Ectodermal cell (in vitro differentiated cells): ENCODE measurements at regions not wholly inside any gene's neighbourhood (a gene's known extent, or its start where the extent isn't known, plus 50 kb on each side); places are given as distances from the start of the nearest gene placed in this dataset.

Experiments
- H3K27ac ChIP-seq: 2 replicates; pipeline ENCODE4 v1.7.0; 2013; ENCODE audit warnings: mild to moderate bottlenecking, low read depth, low read length; ENCODE audit not compliant: insufficient read depth, poor library complexity, severe bottlenecking
- H3K27me3 ChIP-seq: 2 replicates; pipeline ENCODE4 v1.7.0; 2013; ENCODE audit warnings: mild to moderate bottlenecking, low read length; ENCODE audit not compliant: insufficient read depth, control insufficient read depth, poor library complexity, severe bottlenecking
- H3K36me3 ChIP-seq: one replicate; pipeline ENCODE4 v1.7.0; 2013; ENCODE audit warnings: low read length; ENCODE audit not compliant: control insufficient read depth, insufficient read depth
- H3K4me1 ChIP-seq: one replicate; pipeline ENCODE4 v1.7.0; 2013; ENCODE audit warnings: low read length; ENCODE audit not compliant: control insufficient read depth, insufficient read depth
- H3K4me3 ChIP-seq: 2 replicates; pipeline ENCODE4 v1.7.0; 2013; ENCODE audit warnings: low read depth, low read length, control low read depth; ENCODE audit not compliant: insufficient read depth
- H3K9me3 ChIP-seq: 2 replicates; pipeline ENCODE4 v1.7.0; 2013; ENCODE audit warnings: mild to moderate bottlenecking, low read length, moderate library complexity; ENCODE audit not compliant: control insufficient read depth
- WGBS, 2 experiments: methylation state at CpG; one replicate each; pipeline ENCODE4 v1.1.7; 2013; ENCODE audit warnings: missing lambda C conversion rate in 2 of 2; 5-methylcytosine and 5-hydroxymethylcytosine counted together

DNA sequence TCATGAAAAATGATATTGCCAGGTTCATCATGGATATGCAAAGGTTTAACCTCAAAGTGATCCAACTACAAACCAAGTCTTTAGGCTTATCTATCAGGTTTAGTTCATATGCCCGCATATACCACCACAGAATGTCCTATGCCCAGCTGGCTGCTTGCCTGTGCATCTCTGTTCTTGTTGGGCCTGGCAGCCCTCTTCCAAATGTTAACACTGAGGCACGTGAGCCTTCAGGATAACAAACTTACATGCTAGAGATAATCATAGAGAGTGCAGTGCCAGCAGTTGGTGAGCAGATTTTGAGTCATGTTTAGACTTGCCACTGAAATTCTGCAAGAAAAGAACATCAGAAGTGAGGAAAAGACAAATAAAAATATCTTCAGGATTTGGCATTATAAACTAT is 607.9 kb upstream of the TMPRSS15 start:
- 83 to 95% methylated on average over 2 of the region's 2 CpGs for WGBS, 2 experiments

DNA sequence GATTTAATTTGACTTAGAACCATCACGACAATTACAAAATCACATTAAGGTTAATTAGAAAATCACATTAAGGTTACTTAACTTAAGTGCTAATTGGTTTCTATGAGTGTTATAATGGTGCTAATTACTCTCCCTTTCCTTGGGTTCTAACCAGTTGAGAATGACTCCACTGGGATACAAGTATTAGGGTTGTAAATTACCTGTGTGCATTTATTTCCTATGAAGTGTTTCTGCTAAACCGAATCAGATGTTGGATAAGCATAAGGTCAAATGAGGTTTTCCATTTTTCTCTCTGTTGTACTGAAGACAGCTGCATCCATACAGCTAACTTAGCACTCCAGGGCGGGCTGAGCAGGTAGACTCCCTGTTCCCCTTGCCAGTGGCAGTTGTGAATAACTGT is 610.3 kb upstream of the TMPRSS15 start:
- WGBS, 2 experiments: 91 to 97% methylated on average over 2 of the region's 3 CpGs
- Histone ChIP-seq H3K27me3 (no peaks in the 10 kb centered on the region), H3K4me1 (no peaks in the 10 kb centered on the region), H3K27ac (no peak overlapping the region), H3K9me3 (no peaks in the 10 kb centered on the region), H3K36me3 (no peaks in the 10 kb centered on the region), H3K4me3 (no peak overlapping the region)

More for the DNA sequence above, 607.9 kb upstream of the TMPRSS15 start:
- Histone ChIP-seq H3K4me1 (no peaks in the 10 kb centered on the region), H3K36me3 (no peaks in the 10 kb centered on the region), H3K27ac (no peak overlapping the region), H3K27me3 (no peaks in the 10 kb centered on the region), H3K4me3 (no peak overlapping the region), H3K9me3 (no peaks in the 10 kb centered on the region)

DNA sequence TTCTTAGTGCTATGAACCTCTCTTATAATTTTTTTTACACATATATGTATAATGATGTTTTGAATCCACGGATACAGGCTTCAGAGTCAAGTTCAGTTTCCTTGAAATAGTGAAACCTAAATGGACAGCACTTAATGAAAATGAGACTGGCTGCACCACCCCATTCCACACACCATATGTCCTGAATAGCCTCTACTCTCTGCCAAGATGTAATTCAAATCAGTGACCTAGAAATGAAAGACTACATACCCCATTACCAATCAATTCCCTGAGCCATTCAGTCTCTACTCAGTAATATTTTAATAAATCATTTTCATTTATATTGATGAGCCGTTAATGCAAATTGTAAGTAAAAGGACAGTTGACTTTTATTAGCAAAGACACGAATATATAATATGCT is 614.9 kb upstream of the TMPRSS15 start:
- H3K36me3 ChIP-seq: no peaks in the 10 kb centered on the region
- H3K9me3 ChIP-seq: no peaks in the 10 kb centered on the region
- H3K27ac ChIP-seq: no peak overlapping the region
- H3K4me3 ChIP-seq: no peak overlapping the region
- no peaks in the 10 kb centered on the region for H3K27me3 ChIP-seq
- 85 to 100% methylated on average over 1 to 2 of the region's 3 CpGs for WGBS, 2 experiments
- H3K4me1 ChIP-seq: no peaks in the 10 kb centered on the region

DNA sequence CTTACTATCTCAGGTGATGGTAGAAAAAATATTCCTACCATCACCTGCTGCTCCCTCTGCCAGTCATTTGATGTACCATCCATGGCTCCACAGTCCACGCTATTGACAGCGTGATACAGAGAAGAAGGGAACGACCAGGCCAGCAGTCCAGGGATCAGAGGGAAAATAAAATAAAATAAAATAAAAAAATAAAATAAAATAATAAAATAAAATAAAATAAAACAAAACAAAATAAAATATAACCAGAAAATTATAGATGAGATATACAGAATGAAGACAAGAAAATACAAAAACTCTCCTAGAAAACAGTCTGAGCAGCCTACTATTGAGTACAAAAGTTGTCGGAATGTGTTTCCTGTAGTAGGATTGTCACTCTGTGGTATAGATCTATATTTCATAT is 619.4 kb upstream of the TMPRSS15 start:
- H3K4me3 ChIP-seq: no peak overlapping the region
- 96 to 100% methylated on average over 2 of the region's 4 CpGs for WGBS, 2 experiments
- no peaks in the 10 kb centered on the region for H3K9me3 ChIP-seq

DNA sequence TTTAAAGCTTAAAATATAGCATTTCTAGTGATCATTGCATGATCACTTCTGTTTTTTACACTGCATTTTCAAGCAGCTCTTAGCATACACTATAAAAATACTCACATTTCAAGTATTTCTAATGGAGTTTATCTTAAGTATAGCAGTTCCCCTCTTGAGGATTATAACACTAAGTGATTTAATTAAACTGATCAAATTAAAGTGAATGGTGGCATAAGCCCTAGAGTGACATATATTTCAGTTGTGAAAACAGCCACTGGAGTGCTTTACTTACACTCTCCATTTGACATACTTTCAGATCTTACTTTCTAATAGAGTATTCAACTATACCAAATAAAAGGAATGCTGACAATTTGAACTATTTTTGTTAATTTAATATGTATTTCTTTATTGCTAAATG is 623.3 kb upstream of the TMPRSS15 start:
- Histone ChIP-seq H3K27ac (no peak overlapping the region), H3K36me3 (no peaks in the 10 kb centered on the region), H3K4me3 (no peak overlapping the region), H3K4me1 (no peaks in the 10 kb centered on the region), H3K9me3 (no peaks in the 10 kb centered on the region), H3K27me3 (no peaks in the 10 kb centered on the region)

More for the DNA sequence above, 619.4 kb upstream of the TMPRSS15 start:
- Histone ChIP-seq H3K4me1 (no peaks in the 10 kb centered on the region), H3K27me3 (no peaks in the 10 kb centered on the region), H3K36me3 (no peaks in the 10 kb centered on the region), H3K27ac (no peak overlapping the region)

DNA sequence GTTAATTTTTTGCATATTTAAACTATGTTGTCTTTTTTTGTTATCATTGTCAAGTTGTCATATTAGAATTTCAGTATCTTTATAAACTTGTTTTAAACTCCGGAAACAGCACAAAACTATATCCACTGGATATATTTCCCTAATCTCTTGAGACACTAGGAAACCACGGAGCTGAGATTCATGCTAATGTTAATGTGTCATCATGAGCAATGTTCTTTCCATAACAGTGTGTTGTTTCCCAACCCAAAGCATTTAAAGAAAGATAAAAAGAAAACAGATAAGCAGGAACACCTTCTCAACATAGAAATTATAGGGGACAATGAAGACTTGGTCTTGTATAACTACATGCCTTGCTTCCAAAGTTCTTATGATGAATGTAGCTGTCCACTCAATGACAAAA is 626.2 kb upstream of the TMPRSS15 start:
- no peak overlapping the region for H3K4me3 ChIP-seq
- H3K27ac ChIP-seq: no peak overlapping the region
- no peaks in the 10 kb centered on the region for H3K4me1 ChIP-seq
- H3K27me3 ChIP-seq: no peaks in the 10 kb centered on the region
- H3K36me3 ChIP-seq: no peaks in the 10 kb centered on the region
- no peaks in the 10 kb centered on the region for H3K9me3 ChIP-seq
- 88 to 100% methylated on average over 1 to 2 of the region's 2 CpGs for WGBS, 2 experiments

DNA sequence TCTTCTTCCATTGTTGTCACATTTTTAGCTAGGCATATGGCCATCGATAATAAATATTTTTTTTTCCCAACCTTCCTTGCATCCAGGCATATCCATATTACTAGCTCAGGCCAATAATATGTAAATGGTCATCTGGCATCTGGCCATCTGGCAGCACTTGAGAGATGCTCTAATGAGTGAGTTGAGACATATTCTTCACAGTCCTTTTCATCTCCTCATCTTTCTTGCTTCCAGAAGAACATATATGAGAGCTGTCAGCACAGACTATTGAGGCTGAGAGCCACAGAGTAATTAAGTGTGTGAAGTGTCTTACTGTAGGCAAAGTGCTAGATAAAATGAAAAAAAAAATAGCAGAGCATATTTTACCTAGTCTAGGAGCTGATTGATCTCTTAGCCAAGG is 628.4 kb upstream of the TMPRSS15 start:
- H3K9me3 ChIP-seq: no peaks in the 10 kb centered on the region
- H3K4me1 ChIP-seq: no peaks in the 10 kb centered on the region
- no peak overlapping the region for H3K27ac ChIP-seq
- no peak overlapping the region for H3K4me3 ChIP-seq
- no peaks in the 10 kb centered on the region for H3K27me3 ChIP-seq
- no peaks in the 10 kb centered on the region for H3K36me3 ChIP-seq
- WGBS, 2 experiments: 94 to 100% methylated on average over 1 of the region's 1 CpG

DNA sequence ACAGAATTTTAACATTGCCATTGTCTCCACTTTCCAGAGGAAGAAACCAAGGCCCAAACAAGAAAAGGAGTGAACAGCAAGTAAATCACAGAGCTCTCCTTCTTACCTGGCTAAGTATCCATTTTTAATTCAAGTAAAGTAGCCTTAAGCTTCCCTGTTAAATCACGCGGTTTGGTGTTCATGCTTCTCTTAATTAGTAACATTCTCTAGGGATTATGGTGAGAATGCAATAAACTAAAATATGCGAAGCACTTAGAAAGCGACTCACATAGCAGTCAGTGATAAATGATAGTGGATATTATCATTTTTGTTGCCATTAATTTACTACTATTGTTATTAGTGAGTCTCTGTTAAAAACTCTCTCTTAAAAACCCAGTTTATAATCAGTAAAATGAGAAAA is 630.5 kb upstream of the TMPRSS15 start:
- Histone ChIP-seq H3K9me3 (no peaks in the 10 kb centered on the region), H3K4me3 (no peak overlapping the region), H3K27me3 (no peaks in the 10 kb centered on the region), H3K36me3 (no peaks in the 10 kb centered on the region), H3K4me1 (no peaks in the 10 kb centered on the region), H3K27ac (no peak overlapping the region)
- WGBS, 2 experiments: 96% methylated on average over 4 of the region's 4 CpGs; no CpG with 5 or more reads in 1 of the 2 experiments

DNA sequence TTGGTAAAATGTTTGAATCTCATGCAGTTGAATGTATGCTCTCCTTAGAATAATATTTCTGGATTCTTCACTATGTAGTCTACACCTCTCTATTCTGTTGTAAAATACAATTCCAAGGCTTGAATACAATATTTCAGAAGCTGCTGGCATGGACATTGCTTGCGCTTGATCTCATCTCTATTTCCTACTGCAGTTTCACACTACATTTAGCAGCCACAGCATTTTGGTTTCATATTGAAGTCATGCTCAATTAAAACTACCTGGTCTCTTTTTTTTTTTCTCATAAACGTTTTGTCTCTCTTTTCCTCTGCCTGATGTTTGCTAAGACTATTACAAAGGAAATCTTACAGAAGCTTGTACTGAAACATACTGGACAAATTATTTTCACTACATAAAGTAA is 631.0 kb upstream of the TMPRSS15 start:
- no peaks in the 10 kb centered on the region for H3K27me3 ChIP-seq
- no peak overlapping the region for H3K27ac ChIP-seq
- H3K36me3 ChIP-seq: no peaks in the 10 kb centered on the region
- H3K4me1 ChIP-seq: no peaks in the 10 kb centered on the region
- WGBS, 2 experiments: 78 to 83% methylated on average over 2 of the region's 2 CpGs
- H3K4me3 ChIP-seq: no peak overlapping the region
- no peaks in the 10 kb centered on the region for H3K9me3 ChIP-seq

DNA sequence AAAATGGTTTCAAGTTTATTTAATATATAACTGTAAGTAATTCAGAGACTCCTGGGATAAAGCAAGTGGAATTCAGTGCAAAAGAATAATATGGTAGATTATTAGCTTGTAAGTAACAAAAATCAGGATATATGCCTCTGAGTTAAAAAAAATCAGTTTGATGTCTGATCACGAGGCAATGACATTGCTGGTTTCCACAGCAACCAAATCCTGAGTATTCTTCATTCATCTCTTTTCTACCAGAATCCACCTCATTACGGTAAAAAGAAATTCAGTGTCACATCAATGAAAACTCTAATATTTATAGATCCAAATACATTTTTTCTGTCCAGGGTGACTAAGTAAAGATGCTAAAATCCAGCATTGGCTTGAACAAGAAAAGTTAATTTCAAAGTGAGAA is 642.3 kb upstream of the TMPRSS15 start:
- Histone ChIP-seq H3K9me3 (no peaks in the 10 kb centered on the region), H3K4me3 (no peak overlapping the region), H3K27me3 (no peaks in the 10 kb centered on the region), H3K27ac (no peak overlapping the region), H3K36me3 (no peaks in the 10 kb centered on the region), H3K4me1 (no peaks in the 10 kb centered on the region)
- WGBS, 2 experiments: 39% methylated on average over 2 of the region's 2 CpGs

DNA sequence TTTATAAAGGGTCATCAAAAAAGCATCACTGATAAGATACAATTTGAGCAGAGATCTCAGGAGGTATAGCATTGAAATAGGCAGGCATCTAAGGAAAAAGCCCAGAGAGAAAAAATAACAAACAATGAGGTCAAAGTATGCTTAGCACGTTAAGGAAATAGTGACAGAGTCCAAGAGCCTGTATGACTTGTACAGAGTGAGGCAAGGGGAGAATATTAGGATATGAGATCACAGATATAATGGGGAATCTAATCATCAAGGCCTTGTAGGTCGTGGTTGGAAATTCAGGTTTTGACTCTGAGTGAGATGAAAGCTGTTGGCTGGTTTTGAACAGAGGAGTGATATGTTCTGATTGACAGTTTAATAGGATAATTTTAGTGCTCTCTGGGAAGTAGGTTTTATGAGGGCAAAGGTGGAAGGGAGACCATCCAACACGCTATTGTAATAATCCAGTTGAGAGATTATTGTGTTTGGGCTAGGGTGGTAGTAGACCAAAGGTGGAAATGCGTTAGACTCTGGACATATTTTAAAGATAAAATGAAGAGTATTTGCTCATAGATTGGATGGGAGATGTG is 644.6 kb upstream of the TMPRSS15 start:
- Histone ChIP-seq H3K36me3 (no peaks in the 10 kb centered on the region), H3K27ac (no peak overlapping the region), H3K4me1 (no peaks in the 10 kb centered on the region), H3K9me3 (no peaks in the 10 kb centered on the region), H3K27me3 (no peaks in the 10 kb centered on the region), H3K4me3 (no peak overlapping the region)
- whole genome bisulfite sequencing, 2 experiments: 88 to 93% methylated on average over 4 of the region's 4 CpGs
